H1 (cell line): ENCODE measurements at regions not wholly inside any gene's neighbourhood (a gene's known extent, or its start where the extent isn't known, plus 50 kb on each side); places are given as distances from the start of the nearest gene placed in this dataset.

Experiments used
- GABPA ChIP-seq: IDR thresholded peaks from 2 replicates; pipeline ENCODE4 v1.6.1; 2011; ENCODE audit warnings: mild to moderate bottlenecking, low read length, moderate library complexity, borderline replicate concordance; ENCODE audit not compliant: insufficient read depth
- KDM1A ChIP-seq: fragments of 200-600, 300-600 bp; sonication (generic); IDR thresholded peaks from 2 replicates; pipeline ENCODE4 v1.7.1; 2016; ENCODE audit warnings: mild to moderate bottlenecking, low read length, borderline replicate concordance
- RFX5 ChIP-seq: IDR thresholded peaks from 2 replicates; pipeline ENCODE4 v1.6.1; 2011; ENCODE audit warnings: low read depth, low read length, improper control_type of control experiment, borderline replicate concordance
- TF ChIP-seq, protein P1 (sequence below): IDR thresholded peaks from 2 replicates; pipeline ENCODE4 v1.6.1; 2011; ENCODE audit warnings: low read depth, mild to moderate bottlenecking, low read length; ENCODE audit not compliant: insufficient read depth
- TF ChIP-seq, protein P2 (sequence below), 3 experiments: IDR thresholded peaks; 1 replicate in 2 of 3; 2 replicates in 1 of 3; pipeline versions ENCODE4 v1.5.1 to v1.6.1; 2011; ENCODE audit warnings: low read length in 3 of 3, mild to moderate bottlenecking in 3 of 3, inconsistent platforms in 2 of 3, low read depth in 1 of 3, moderate library complexity in 1 of 3; ENCODE audit not compliant: insufficient read depth in 1 of 3; ENCODE audit errors: control extremely low read depth in 1 of 3
- TF ChIP-seq, protein P3 (sequence below): IDR thresholded peaks from 2 replicates; pipeline ENCODE4 v1.6.1; 2012; ENCODE audit warnings: inconsistent platforms

DNA sequence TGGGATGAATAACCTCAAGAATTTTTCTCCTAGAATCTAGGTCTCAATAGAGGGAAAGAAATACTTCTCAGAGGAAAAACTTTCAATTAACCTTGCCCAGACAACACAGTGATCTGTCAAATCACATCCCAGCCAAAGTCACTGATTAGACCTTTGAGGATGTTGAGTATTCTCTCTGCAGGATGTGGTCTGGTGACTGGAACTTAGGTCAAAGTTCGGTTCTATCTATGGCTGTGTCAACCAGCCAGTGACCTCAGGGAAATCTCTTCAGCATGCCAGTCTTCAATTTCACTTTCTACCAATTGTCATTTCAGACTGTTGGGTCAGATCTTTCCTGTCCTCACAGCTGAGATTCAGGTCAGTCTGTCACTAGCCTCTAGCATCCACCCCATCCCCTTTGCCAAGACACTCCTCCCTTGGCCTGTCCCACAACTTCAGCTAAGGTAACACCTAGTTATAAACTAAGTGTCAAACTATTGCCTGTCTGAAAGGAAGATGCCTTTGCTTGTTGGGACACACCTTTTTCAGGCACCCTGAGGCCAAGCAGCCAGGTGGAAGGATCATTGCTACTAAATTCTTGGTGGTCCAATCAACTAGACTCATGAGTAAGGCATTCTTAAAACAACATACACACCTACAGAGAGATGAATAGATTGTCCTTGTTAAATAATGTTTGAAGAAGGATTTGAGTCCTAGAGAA, 156.3 kb upstream of the FST start:
- TF ChIP-seq, protein P1, sequence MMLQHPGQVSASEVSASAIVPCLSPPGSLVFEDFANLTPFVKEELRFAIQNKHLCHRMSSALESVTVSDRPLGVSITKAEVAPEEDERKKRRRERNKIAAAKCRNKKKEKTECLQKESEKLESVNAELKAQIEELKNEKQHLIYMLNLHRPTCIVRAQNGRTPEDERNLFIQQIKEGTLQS: no peak
- TF ChIP-seq GABPA (no peak), RFX5 (no peak), KDM1A (no peak)
- TF ChIP-seq, protein P2, sequence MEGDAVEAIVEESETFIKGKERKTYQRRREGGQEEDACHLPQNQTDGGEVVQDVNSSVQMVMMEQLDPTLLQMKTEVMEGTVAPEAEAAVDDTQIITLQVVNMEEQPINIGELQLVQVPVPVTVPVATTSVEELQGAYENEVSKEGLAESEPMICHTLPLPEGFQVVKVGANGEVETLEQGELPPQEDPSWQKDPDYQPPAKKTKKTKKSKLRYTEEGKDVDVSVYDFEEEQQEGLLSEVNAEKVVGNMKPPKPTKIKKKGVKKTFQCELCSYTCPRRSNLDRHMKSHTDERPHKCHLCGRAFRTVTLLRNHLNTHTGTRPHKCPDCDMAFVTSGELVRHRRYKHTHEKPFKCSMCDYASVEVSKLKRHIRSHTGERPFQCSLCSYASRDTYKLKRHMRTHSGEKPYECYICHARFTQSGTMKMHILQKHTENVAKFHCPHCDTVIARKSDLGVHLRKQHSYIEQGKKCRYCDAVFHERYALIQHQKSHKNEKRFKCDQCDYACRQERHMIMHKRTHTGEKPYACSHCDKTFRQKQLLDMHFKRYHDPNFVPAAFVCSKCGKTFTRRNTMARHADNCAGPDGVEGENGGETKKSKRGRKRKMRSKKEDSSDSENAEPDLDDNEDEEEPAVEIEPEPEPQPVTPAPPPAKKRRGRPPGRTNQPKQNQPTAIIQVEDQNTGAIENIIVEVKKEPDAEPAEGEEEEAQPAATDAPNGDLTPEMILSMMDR (IDR thresholded peaks at IDR 0.05; ENCODE audit: control extremely low read depth in 1 of 3, insufficient read depth in 1 of 3, low read depth in 1 of 3, low read length in 3 of 3): no peak
- TF ChIP-seq, protein P3, sequence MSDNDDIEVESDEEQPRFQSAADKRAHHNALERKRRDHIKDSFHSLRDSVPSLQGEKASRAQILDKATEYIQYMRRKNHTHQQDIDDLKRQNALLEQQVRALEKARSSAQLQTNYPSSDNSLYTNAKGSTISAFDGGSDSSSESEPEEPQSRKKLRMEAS: no peak
